ENCODE measurements at regions not wholly inside any gene's neighbourhood (a gene's known extent, or its start where the extent isn't known, plus 50 kb on each side); places are given as distances from the start of the nearest gene placed in this dataset.

DNA sequence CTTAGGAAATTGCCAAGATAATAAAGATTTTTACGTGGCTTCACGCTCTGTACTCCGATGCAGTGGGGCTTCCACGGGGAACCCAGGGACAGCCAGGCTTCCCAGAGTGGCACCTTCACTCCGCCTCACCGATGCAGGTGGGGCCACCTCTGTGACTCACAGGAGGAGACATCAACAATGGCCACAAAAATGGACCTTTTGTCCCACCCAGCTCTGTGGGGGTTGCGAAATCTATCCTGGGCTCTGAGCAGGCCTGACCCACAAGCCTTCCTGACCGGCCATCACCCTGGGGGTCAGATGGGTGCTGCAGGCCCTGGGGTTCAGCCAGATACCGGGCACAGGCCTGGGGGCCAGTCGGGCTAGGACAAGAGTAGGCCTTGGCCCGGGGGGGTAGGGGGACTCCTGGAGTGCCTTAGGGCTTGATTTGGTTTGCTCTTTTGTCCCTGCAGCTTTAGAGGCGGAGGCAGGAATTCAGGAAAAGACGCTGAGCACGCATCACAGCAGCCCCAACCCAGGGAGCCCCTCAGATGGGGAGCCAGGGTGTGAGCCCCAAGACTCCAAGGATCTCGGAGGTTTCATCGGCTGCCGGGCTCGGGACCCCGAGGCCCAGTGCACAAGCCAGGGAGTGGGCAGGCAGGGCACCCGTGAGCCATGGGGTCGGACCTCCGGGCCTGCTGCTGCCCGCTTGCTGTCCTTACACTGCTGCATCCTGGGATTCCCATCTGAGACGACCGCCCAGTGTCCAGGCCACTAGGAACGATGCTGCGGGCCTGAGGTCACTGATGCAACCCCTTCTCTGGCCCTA, 136.5 kb upstream of the NKX1-1 start:
- DNase-seq (ENCODE audit: low spot score): no peak

GRCh38 chr4:1542226-1542490, 135.9 kb upstream of the NKX1-1 start:
- no peak for DNase-seq (ENCODE audit: low spot score)

- no peak for DNase-seq (ENCODE audit: low spot score)
Observed at GRCh38 chr4:1541449-1542225, 135.4 kb upstream of the NKX1-1 start.

DNA sequence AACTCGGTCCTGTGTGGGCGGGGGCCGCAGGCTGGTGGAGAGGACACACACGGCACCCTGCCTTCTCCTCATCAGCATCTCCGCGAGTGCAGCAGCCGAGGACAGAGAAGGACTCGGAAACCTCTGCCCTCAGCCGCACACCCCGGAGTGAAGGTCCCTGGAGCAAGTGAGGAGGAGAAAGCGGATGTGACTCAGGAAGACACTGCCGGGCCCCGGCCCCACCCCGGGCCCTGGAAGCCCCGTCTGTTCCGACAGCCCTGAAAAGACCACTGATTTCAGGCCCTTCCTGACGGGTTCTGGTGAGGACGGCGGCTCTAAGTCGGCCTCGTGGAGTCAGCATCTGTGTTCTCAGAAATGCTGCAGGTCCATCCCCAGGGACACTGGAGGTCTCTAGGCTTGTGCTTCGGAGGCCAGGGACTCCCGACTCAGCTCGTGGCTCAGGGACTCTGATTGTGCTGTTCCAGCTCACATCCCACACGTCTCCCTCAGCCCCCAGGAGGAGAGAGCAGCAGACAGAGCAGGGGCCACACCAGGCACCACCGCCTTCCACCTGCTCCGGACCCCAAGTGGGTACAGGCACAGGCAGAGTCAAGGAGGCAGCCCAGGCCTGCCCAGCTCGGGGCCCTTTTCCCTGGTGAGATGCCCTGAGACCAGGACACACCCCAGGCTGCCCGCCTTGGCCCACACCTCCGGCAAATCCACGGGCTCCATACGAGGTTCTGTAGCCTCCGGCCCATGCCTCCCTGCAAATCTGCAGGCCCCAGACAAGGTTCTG, 134.5 kb upstream of the NKX1-1 start:
- no peak for DNase-seq (ENCODE audit: low spot score)

- DNase-seq (ENCODE audit: low spot score): no peak
Observed at GRCh38 chr4:1539859-1540600, 133.8 kb upstream of the NKX1-1 start.

DNA sequence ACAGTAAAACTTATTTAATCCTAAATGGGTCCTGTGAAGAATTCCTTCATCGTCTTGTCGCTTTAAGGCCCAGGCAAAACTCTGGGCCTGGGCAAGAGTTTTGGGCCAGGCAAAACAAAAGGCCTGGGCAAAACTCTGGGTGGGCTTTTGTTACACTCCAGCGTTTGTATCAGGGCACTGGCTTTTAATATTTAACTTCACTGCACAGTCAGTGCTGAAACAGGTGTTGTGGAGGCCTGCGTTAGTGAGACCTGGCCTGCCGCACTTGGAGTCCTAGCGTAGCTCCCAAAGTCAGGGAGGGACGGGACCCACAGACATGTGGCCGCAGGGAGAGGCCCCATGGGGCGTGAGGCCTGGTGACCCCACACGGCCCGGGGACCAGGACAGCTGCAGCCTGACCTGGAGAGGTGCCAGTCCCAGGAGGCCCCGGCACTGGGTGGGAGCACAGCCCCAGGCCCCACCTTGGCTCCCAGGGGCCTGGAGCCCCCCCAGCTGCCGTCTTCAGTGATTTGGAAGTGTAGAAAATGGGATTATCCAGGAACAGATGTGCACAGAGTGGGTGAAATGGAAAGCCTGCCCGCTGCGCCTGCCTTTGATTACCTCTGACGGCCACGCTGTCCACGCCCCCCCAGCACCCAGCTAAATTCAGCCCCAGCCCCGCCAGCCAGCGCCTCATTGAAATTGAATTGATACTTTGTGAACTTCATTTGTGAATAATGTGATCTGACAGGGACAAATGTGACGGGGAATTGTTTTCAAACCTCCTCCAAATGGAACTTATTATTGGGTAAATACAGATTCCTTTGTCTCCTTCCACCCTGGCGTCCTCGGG, 132.9 kb upstream of the NKX1-1 start:
- DNase-seq (ENCODE audit: low spot score): no peak

- no peak for DNase-seq (ENCODE audit: low spot score)
Observed at GRCh38 chr4:1538096-1538410, 131.8 kb upstream of the NKX1-1 start.

GRCh38 chr4:1537410-1538095, 131.3 kb upstream of the NKX1-1 start:
- no peak for DNase-seq (ENCODE audit: low spot score)

GRCh38 chr4:1536579-1537409, 130.6 kb upstream of the NKX1-1 start:
- no peak for DNase-seq (ENCODE audit: low spot score)

- DNase-seq (ENCODE audit: low spot score): no peak
Observed at GRCh38 chr4:1535926-1536578, 129.8 kb upstream of the NKX1-1 start.

DNA sequence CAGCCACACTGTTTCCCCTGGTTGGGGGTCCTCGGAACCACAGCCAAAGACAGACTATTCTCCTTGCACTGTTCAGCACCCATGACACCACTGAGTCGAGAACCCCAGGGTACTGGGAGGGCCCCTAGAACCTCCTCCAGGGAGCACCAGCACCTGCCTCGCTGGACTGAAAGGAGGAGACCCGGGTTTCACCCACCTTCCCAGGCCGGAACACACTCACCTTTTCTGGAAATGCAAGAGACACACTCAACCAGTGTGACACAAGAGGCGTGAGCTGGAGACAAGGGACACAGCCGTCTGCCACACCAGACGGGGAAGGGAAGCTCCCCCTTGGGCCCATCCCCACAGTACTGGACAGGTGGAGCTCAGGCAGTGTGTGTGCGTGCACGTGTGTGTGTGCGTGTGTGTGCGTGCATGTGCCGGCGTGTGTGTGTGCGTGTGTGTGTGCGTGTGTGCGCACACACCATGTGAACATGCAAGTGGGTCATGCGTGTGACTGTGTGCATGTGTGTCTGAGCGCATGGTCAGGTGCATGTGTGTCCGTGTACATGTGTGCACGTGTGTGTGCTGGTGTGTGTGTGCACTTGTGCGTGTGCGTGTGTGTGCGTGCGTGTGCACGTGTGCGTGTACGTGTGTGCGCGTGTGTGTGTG, 128.8 kb upstream of the NKX1-1 start:
- no peak for DNase-seq (ENCODE audit: low spot score)

DNA sequence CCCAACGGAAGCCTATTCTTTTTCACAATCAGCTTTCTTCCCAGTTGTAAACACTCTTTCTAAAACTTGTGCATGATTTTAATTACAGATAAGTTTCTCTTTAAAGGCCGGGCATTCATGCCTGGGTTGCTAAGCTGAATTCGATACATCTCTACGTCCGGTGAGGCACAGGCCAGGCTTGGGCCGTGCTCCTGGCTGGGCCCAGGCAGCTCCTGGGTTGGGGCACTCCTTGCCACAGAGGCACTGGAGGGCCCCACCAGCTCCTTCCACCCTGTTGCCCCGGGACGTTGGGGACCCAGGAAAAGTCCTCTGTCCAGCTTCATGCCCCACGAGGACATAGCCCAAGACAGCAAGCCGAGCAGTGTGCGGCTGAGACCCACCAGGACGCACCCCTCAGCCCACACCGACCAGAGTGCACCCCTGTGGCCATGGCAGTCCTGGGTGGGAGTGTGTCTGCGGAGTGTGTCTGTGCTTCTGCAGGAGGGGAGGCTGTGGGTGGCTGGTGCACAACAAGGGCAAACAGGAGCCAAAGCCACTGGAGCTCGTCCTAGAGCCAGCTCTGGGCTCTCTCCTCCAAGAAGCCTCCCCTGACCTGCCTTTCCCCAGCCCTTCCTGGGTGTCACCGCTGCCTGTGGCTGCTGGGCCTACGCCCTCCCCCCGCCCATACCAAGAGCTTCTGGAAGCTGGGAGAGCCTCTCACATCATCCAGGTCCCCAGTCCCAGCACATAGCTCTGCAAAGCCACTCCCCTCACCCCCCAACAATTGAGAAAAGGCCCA, 128.0 kb upstream of the NKX1-1 start:
- no peak for DNase-seq (ENCODE audit: low spot score)

DNA sequence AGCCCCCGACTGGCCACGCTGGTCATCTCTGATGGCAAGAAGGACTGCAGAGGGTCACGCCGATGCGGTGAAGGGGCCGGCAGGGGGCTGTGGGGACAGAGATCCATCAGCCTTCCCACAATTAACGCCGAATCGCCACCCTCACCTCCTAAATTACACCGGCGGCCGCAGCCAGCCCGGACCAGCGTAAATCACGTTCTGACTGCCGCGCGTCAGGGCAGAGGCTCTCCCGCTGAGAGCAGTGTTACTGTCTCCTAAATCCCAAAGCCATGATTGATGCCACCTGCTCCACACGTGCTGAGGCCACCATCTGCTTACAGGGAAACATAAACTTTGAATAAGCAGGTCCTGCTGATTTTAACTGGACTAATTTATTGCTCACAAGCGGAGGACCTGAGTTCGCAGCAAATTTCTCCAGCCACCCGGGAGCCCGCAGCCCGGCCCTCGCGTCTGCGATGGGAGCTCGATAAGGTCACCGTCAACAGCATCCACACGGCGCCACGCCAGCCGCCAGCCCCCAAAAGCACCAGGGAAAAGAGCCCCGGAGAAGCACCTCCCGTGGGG, 127.3 kb upstream of the NKX1-1 start:
- no peak for DNase-seq (ENCODE audit: low spot score)

GRCh38 chr4:1532549-1533395, 126.5 kb upstream of the NKX1-1 start:
- DNase-seq (ENCODE audit: low spot score): no peak

GRCh38 chr4:1531683-1532548, 125.7 kb upstream of the NKX1-1 start:
- no peak for DNase-seq (ENCODE audit: low spot score)

- no peak for DNase-seq (ENCODE audit: low spot score)
Observed at GRCh38 chr4:1530356-1530755, 124.1 kb upstream of the NKX1-1 start.

Data from CD4-positive, alpha-beta T cell treated with Interleukin-15 for 4 hours (primary cell).